Ishikawa (cell line): ENCODE measurements at regions not wholly inside any gene's neighbourhood (a gene's known extent, or its start where the extent isn't known, plus 50 kb on each side); places are given as distances from the start of the nearest gene placed in this dataset.

ENCODE experiments used
- CEBPB ChIP-seq: IDR thresholded peaks from 2 replicates; pipeline ENCODE4 v1.6.1; 2012
- CREB1 ChIP-seq: IDR thresholded peaks from 2 replicates; pipeline ENCODE4 v1.6.1; 2012; ENCODE audit warnings: low read depth
- EGR1 ChIP-seq: IDR thresholded peaks from 2 replicates; pipeline ENCODE4 v1.6.1; 2012
- EP300 ChIP-seq: IDR thresholded peaks from 2 replicates; pipeline ENCODE4 v1.6.1; 2012; ENCODE audit warnings: borderline replicate concordance
- FOXM1 ChIP-seq: IDR thresholded peaks from 2 replicates; pipeline ENCODE4 v1.6.1; 2012; ENCODE audit warnings: low read depth, borderline replicate concordance
- MAX ChIP-seq: IDR thresholded peaks from 2 replicates; pipeline ENCODE4 v1.6.1; 2012
- NFIC ChIP-seq: IDR thresholded peaks from 2 replicates; pipeline ENCODE4 v1.6.1; 2012
- RAD21 ChIP-seq: IDR thresholded peaks from 2 replicates; pipeline ENCODE4 v1.6.1; 2012; ENCODE audit warnings: low read depth
- TAF1 ChIP-seq: IDR thresholded peaks from 2 replicates; pipeline ENCODE4 v1.6.1; 2012; ENCODE audit warnings: low read depth, mild to moderate bottlenecking
- TCF12 ChIP-seq: IDR thresholded peaks from 2 replicates; pipeline ENCODE4 v1.6.1; 2012; ENCODE audit warnings: low read depth
- TEAD4 ChIP-seq: IDR thresholded peaks from 2 replicates; pipeline ENCODE4 v1.6.1; 2012
- USF1 ChIP-seq: IDR thresholded peaks from 2 replicates; pipeline ENCODE4 v1.6.1; 2012
- YY1 ChIP-seq: IDR thresholded peaks from 2 replicates; pipeline ENCODE4 v1.6.1; 2012; ENCODE audit warnings: low read depth
- ZBTB7A ChIP-seq: IDR thresholded peaks from 2 replicates; pipeline ENCODE4 v1.6.1; 2012; ENCODE audit warnings: low read depth
- TF ChIP-seq, protein P1 (sequence below): IDR thresholded peaks from 2 replicates; pipeline ENCODE4 v1.6.1; 2012; ENCODE audit warnings: low read depth, mild to moderate bottlenecking

DNA sequence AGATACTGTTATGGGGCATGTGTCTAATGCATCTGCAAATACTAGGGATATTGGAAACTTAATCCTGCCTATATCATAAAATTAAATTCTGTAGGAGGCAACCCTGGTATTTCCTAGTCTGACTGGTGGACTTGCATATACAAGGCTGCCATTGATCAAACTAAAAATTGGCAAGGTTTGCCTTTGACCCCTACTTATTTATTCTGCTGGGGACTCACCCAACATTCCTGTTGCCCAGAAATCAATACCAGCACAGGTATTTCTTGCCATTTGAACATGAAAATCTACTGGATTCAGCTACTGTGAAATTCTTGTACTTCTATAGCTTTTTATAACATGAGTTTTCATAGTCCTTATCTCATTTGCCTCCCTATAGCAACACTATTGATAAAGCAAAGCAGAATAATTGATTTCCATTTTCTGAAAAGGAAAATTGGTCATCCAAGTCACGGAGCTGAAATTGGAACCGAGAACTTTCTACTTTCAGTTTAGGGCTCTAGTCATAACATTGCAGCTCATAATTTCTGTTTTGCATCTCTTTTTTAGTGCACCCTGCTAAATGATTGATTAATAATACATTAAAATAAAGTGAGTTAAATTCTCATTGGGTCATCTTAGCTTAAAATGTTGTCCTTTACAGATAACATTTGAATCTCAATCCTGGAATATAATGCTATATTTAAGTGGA lies 365.2 kb downstream of the MFSD1 start:
- TF ChIP-seq FOXM1 (no peak), EGR1 (no peak), RAD21 (no peak)

DNA sequence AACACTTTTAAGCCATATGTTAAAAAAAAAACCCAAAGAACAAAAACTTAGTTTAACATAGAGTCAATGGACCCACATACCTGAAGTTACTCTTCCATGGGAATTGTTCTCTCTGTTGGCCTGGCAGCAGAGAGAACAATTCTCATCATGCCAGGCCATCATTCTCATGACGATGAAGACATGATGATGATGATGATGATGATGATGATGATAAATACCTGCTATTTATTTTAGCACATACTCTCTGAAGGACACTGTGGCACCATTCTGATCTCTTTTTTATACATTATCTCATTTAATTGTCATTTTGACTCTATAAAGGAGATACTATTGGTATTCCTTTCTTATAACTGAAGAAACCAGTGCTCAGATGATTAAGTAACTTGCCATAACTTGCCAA lies 366.9 kb downstream of the MFSD1 start:
- TF ChIP-seq USF1: no peak

GRCh38 chr3:159169828-159170227 lies 368.0 kb downstream of the MFSD1 start:
- TF ChIP-seq, protein P1, sequence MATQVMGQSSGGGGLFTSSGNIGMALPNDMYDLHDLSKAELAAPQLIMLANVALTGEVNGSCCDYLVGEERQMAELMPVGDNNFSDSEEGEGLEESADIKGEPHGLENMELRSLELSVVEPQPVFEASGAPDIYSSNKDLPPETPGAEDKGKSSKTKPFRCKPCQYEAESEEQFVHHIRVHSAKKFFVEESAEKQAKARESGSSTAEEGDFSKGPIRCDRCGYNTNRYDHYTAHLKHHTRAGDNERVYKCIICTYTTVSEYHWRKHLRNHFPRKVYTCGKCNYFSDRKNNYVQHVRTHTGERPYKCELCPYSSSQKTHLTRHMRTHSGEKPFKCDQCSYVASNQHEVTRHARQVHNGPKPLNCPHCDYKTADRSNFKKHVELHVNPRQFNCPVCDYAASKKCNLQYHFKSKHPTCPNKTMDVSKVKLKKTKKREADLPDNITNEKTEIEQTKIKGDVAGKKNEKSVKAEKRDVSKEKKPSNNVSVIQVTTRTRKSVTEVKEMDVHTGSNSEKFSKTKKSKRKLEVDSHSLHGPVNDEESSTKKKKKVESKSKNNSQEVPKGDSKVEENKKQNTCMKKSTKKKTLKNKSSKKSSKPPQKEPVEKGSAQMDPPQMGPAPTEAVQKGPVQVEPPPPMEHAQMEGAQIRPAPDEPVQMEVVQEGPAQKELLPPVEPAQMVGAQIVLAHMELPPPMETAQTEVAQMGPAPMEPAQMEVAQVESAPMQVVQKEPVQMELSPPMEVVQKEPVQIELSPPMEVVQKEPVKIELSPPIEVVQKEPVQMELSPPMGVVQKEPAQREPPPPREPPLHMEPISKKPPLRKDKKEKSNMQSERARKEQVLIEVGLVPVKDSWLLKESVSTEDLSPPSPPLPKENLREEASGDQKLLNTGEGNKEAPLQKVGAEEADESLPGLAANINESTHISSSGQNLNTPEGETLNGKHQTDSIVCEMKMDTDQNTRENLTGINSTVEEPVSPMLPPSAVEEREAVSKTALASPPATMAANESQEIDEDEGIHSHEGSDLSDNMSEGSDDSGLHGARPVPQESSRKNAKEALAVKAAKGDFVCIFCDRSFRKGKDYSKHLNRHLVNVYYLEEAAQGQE: no peak
- TF ChIP-seq FOXM1: no peak
- TF ChIP-seq MAX: no peak
- no peak for TF ChIP-seq TCF12
- no peak for TF ChIP-seq CREB1
- no peak for TF ChIP-seq USF1
- TF ChIP-seq TAF1: no peak
- TF ChIP-seq EP300: no peak

DNA sequence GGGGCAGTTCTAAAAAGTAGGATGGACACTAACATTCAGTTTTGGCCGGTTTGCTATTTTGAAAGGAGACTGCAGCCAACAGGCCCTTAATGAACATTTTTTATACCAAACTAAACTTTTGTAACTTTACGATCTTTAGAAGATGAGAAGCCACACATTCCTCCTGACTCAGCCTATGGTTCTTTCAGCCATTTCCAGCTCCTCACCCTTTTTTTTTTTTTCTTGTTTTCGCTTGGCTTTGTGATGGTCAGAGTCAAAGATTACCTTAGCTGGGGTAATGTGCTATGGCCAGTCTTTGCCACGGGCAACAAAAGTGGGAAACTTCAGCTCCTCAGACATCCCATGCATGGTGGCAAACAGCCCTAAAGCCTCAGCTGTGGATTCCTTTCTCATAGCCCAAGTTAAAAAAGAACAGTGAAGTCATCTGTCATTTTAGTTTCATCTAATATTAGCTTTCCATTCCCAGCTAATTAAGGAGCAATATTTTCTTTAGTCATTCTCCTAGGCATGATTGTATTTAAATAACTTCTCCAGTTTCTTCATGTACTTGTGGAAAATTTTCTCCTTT lies 368.7 kb downstream of the MFSD1 start:
- no peak for TF ChIP-seq EGR1
- TF ChIP-seq MAX: no peak
- no peak for TF ChIP-seq YY1
- no peak for TF ChIP-seq TEAD4
- TF ChIP-seq CEBPB: no peak
- TF ChIP-seq NFIC: no peak
- no peak for TF ChIP-seq ZBTB7A
- TF ChIP-seq USF1: no peak
- no peak for TF ChIP-seq RAD21
- TF ChIP-seq TAF1: no peak
- TF ChIP-seq, protein P1: no peak
- TF ChIP-seq TCF12: no peak
- no peak for TF ChIP-seq CREB1
- no peak for TF ChIP-seq EP300
- no peak for TF ChIP-seq FOXM1

- TF ChIP-seq, protein P1: no peak
- TF ChIP-seq EGR1: no peak
- no peak for TF ChIP-seq TCF12
- TF ChIP-seq FOXM1: no peak
- no peak for TF ChIP-seq NFIC
- no peak for TF ChIP-seq RAD21
- TF ChIP-seq CREB1: no peak
- no peak for TF ChIP-seq TEAD4
- no peak for TF ChIP-seq MAX
- no peak for TF ChIP-seq ZBTB7A
- TF ChIP-seq EP300: no peak
- no peak for TF ChIP-seq YY1
- no peak for TF ChIP-seq USF1
- no peak for TF ChIP-seq CEBPB
- no peak for TF ChIP-seq TAF1
These were observed 369.5 kb downstream of the MFSD1 start for GRCh38 chr3:159171333-159171732.
